GM21526 (cell line): ENCODE measurements at regions not wholly inside any gene's neighbourhood (a gene's known extent, or its start where the extent isn't known, plus 50 kb on each side); places are given as distances from the start of the nearest gene placed in this dataset.
"Not testable (repeated sequence)": the region's sequence is repeated elsewhere in the genome, so short reads cannot be mapped to it uniquely, and the experiment has no call there.

Experiments used
- ATAC-seq: cut with Tn5 transposase; IDR thresholded peaks from one replicate; pipeline ENCODE4 v1.9.1; 2021; ENCODE audit warnings: moderate library complexity; ENCODE audit not compliant: unreplicated experiment, low FRiP score

DNA sequence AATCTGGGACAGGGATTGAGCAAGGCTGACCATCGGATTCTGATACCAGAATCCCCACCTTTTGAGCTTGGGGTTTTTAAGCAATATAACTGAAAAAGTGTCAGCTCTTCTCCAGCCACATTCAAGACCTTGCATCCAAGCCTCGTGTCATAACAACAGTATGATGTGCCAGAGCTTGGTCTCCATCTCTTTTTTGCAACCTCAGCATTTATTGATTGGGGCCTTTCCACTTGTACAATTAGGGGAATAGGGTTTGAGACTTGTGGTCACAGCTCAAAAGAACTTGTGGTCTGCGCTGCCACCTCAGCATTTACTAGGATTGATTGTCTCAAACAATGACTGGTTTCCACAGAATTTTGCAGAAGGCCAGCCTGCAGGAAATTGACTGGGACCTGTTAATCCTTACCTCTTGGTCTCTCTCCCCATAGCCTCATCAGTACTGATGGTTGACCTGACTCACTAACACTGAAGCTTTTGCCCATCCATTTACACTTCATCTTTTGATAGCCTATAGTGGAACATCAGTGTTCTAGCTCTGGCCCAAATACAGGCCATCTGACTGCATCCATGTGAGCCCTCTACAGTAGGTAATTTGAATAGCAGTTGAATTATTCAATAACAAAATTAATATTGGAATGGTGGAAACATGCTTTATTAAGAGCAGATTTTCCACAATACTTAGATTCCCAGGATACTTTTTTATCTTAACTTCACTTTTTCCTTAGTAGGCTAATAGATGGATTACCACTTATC lies 381.6 kb upstream of the PRR16 start:
- no peak for ATAC-seq

DNA sequence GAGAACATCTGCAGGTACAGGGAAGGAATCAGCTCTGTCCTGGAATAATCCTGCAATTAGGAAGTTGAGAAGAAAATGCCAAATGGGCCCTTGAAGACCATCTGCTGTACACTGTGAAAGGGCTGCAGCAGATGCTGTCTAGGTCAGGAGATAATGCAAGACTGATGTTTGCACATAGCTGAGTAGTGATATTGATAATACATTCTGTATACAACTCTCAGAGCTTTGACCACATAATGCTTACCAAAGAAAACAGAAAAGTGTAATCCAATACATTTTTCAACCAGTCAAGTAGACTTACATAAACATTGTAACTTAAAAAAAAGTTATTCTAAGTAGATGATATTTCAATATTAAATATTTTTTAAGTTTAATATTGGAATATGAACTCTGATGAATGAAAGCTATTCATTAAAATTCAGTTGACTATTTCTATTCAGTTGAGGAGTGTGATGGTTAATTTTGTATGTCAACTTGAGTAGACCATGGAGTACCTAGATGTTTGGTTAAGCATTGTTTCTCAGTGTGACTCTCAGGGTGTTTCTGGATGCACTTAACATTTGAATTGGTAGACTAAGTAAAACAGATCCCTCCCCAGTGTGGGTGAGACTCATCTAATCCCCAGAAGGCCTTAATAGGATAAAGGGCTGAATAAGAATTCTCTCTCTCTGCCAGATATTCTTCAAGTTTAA lies 380.1 kb upstream of the PRR16 start:
- no peak for ATAC-seq

DNA sequence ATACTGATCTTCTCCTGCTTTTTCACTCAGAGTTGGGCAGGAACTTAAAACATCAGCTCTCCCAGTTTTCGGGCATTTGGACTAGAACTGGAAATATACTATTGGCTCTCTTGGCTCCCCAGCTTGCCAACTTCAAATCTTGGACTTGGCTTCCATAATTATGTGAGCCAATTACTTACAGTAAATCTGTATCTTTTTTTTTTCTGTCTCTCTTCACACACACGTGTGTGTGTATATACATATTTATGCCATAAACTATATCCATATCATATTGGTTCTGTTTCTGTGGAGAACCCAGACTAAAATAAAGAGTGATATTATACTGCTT lies 379.6 kb upstream of the PRR16 start:
- ATAC-seq, result no peak

DNA sequence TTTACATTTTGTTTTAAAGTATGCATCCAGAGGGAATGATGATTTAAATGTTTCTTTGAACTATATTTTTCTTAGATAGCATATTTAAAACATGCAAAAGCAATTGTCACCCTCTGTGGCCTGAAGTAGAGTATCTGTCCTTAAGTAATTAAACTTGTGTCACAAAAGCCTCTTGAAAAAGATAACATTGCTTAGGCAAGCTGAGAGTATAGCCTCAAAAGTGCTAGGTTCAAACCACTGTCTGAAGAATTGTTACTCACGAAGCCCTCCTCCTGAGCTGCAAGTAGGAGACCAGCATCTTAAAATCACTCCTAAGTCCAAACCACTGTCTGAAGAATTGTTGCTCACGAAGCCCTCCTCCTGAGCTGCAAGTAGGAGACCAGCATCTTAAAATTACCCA lies 378.0 kb upstream of the PRR16 start:
- no peak for ATAC-seq

DNA sequence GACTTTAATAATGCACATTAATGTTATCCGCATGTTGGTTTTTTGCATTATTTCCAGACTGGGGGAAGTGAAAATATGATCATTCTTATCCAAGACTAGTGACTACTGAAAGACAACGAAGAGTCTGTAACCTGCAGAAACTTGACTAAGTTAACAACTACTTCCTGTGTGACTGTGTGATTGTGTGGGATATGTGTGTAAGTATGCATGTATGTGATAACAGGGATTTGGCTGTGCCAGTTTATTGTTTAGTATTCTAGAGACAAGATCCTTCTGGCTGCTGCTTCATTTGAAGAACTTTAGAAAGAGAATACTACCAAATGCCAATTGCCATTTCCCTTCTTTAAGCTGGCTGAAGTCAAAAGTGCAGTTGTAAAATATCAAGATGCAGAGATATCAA lies 375.7 kb upstream of the PRR16 start:
- ATAC-seq, result no peak

DNA sequence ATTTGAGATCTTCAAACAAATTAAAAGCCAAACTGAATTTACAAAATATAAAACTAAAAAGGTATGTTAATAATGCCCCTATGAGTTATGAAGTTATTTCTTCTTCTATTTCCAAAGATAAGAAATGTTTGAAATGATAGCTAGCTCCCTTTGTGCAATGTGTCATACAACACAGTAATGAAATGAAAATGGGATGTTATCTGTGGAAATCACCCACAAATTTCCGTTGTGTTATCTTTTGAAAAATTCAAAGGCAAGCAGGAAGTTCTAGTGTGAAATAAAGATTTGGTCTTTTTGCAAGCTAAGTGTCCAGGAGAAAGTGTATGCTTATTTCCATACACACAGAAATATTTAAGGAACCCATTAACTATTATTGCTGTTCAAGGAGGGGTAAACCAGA lies 375.3 kb upstream of the PRR16 start:
- no peak for ATAC-seq

DNA sequence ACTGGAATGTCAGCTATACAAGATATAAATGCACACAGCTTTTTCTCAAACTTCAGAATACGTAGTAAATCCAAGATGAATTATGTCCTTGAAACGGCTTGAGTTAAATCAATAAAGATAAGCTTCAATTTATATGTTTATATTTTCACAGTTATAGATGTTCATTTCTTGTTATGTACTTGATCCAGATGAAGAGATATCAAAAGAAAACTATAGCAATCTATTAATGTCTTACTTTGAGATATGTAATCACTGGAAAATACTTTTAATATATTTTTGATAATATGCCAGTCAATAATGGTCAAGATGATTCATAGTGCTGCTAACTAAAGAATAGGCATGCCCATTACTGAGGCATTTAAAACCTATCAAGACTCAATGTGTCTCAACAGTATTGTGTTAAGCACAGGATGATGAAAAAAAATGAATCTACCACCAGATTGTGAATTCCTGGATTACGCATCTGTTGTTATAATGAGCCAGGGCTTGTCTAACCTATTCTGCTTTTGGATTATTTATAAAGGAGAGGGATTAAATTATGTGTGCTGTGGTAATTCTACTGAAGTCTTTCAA lies 372.6 kb upstream of the PRR16 start:
- ATAC-seq, result no peak

DNA sequence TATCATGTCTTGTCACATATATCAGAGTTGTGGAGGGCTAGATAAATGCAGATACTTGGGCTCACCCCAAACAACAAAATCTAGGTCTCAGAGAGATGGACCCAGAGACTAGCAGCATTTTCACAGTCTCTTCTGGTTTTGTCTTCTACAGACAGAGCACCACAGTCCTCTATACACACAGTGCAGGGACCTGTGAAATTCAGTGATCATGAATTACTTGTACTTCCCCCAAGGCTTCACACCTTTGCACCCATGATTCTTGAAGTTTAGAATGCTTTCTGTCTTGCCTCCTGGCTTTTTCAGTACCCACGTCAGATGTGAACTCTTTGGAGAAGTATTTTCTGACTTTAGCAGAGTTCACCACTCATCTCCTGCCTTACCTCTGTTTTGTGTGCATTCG lies 371.5 kb upstream of the PRR16 start:
- no peak for ATAC-seq

DNA sequence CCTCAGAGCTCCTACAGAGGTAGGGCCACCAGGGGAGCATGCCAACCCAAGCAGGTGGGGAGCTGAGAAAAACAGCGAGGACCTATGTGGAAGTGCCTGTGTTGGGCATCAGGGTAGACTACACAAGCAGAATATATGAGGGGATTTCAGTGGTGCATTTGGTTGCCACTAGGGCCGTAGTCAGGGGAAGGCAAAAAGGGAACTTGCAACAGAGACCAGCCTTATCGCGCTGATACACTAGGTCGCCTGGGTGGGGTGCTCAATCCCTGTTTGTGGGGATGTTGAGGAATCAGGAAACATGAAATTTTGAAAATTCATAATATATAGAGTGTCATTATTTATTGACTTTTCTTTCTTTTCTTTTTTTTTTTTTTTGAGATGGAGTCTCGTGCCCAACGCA lies 370.9 kb upstream of the PRR16 start:
- no peak for ATAC-seq

DNA sequence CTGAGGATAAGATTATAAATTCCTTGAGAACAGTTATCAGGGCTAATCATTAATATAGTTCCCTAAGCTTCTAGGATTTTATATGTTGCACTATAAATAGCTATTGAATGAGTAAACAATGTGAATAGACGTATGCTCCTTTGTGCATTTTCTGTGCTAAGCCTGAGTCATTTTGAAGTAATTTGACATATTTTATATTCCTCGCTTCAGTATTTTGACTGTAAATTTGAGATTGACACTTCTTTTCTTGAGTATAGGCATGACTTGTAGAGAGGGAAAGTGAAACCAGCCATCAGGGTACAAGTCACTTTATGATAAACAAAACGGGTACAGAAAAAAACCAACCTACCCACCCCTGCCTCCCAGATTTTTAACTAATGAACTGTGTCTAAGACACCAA lies 367.7 kb upstream of the PRR16 start:
- ATAC-seq, result no peak

DNA sequence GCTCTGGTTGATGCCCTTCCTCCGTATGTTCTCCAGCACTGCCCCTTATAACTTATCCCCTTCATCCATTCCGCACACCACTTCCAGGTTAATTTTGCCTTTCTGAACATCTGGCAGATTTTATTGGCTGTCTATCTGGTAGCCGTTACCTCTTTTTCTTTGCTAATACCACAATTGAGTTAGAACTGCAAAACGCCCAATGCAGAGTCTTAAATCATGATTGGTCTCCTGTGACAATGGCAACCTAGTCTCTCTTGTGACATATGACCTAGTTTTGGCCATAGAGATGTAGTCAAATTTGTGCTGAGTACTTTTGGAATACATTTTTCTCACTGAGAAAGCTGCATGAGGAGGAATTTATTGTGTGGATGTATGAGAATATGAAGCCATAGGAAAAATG lies 365.7 kb upstream of the PRR16 start:
- no peak for ATAC-seq

DNA sequence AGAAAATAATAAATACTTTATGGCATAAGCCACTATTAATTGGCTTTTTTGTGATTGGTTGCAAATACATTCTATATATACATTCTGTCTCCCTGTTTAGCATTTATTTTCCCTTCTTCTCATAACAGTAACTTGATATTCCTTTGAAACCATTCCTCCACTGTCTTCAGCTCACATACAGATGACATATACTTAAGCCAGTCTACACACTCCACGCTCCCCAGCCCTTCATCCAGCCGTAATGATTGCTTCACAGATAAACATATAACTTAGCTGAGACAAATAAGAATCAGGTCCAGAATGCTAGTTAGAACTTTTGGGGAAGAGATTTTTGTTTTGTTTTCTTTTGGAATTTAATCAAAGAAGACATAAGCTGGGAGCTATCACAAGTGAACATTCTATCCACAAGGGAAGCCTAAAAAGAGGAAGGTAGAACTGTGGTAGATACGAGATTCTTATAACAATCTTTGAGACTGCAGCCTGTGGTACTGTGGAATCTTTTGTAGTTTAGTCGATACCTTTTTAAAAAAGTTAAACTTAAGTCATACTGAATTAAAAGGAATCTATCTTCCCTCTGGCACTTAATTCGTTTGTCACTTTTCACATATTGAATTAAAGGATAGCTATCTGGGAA lies 365.1 kb upstream of the PRR16 start:
- no peak for ATAC-seq

DNA sequence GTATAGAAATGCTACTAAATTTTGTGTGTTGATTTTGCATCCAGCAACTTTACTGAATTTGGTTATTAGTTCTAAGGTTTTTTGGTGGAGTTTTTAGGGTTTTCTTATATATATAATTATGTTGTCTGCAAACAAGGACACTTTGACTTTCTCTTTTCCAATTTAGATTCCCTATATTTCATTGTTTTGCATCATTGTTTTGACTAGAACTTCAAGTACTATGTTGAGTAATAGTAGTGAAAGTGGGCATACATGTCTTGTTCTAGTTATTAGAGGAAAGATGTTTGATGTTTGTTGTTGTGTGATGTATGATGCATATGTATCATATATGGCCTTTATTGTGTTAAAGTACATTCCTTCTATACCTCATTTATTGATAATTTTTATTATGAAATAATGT lies 362.3 kb upstream of the PRR16 start:
- no peak for ATAC-seq

DNA sequence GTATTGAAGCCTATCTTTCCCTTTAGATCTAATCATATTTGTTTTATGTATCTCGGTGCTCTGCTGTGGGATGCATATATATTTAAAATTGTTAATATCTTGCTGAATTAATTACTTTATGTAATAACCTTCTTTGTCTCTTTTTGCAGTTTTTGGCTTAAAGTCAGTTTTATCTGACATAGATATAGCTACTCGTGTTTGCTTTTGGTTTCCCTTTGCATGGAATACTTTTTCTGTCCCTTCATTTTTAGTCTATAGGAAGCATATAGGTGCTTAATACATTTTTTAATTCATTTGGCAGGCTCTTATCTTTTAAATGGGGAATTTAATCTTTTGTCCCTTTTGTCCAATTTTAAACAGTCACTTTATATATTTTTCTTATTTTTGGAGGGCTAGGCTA lies 360.6 kb upstream of the PRR16 start:
- ATAC-seq, result no peak

DNA sequence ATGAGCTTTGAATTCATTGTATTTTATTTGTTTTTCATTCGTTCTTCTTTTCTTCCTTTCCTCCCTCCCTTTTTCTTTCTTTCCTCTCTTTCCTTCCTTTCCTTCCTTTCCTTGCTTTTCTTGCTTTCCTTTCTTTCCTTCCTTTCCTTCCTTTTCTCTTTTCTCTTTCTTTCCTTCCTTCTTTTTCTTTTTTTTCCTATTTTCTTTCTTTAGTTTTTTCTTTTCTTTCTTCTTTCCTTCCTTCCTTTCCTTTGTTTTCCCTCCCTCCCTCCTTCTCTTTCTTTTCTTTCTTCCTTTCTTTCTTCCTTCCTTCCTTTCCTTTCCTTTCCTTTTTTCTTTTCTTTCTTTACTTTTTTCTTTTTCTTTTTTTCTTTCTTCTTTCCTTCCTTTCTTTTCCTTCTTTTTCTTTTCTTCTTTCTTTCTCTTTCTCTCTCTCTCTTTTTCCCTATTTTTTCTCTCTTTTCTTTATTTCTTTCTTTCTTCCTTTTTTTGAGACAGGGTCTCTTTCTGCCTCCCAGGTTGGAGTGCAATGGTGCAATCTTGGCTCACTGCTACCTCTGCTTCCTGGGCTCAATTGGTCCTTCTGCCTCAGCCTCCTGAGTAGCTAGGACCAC lies 357.1 kb upstream of the PRR16 start:
- no peak for ATAC-seq

DNA sequence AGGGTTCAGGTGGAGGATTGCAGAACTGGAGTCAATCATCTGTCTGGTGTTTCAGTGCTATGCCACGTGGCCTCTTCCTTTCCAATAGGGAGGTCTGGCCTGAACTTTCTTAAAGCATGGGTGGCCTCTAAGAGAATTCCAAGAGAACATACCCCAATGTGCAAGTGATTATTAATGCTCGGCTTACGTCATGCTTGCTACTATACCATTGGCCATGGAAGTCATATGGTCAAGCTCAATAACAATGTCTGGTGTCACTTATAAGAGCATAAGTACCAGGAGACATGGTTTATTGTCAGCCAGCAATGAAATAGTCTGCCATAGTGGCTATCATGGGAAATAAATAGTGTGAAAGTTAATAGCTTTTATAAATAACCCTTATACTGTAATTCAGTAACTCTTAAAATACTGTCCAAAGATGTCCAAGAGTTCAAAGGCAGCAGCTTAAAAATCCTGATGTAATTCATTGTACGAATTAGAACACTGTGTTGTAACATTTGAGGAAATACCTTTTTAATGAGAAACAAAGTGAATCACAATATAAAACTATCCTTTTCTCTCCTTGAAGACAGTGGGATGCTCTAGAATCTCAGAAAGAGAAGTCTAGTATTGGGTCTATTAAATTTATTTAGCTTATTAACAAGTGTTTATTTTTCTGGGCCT lies 355.4 kb upstream of the PRR16 start:
- ATAC-seq, result no peak

DNA sequence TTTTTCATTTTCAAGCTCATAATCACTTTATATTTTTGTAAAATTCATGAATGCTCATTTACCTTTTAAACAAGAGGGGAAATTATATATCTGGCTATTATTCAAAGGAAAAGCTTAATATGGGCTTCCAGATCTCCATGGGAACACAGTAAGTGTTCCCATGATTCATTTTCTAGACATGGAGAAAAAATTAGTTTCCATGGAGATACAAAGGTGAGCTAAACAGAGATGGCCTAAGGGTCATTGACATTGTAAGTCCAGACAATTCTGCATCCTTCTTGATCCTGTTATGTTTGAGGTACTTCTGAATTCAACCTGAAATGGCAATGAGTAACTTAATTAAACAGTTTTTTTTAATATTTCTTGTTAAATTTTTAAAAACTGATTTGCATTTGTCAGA lies 341.4 kb upstream of the PRR16 start:
- no peak for ATAC-seq

DNA sequence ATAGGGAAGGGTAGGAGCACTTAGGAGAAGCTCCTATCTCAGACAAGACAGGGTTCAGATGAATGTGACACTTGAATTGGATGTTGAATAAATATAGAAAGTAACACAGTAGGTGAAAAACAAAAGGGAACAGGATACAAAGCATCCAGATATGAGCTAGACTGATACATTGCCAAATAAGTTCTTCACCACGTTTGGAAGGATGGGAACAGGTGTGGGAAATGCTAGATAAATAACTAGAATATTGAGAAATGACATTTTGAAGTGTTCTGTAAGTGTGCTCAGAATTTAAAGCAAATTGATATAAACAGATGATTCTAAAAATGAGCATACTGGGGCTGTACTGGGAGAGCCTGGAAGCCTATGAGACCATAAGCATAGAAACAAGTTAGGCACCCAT lies 340.1 kb upstream of the PRR16 start:
- no peak for ATAC-seq

DNA sequence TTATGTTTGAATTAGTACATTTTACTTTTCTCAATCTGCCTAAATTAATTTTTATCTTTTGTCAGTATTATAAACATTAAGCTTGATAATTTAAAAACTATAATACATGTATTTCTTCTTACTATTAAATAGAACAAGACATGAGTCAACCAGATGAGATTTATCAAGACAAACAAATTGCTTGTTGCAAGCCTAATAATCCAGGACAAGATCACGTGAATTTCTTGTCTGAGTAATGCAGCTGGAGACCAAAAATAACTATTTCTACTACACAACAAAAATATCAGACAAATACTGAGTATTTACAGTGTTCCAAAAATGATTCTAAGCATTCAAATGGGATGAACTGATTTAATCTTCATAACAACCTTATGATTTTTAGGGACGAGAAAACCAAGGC lies 339.1 kb upstream of the PRR16 start:
- ATAC-seq, result no peak

DNA sequence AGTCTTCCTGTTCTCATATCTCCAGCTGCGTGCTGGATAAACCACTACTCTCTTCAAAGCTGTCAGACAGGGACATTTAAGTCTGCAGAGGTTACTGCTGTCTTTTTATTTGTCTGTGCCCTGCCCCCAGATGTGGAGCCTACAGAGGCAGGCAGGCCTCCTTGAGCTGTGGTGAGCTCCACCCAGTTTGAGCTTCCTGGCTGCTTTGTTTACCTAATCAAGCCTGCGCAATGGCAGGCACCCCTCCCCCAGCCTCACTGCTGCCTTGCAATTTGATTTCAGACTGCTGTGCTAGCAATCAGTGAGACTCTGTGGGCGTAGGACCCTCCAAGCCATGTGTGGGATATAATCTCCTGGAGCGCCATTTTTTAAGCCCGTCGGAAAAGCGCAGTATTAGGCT lies 331.8 kb upstream of the PRR16 start:
- ATAC-seq, result not testable (repeated sequence)

DNA sequence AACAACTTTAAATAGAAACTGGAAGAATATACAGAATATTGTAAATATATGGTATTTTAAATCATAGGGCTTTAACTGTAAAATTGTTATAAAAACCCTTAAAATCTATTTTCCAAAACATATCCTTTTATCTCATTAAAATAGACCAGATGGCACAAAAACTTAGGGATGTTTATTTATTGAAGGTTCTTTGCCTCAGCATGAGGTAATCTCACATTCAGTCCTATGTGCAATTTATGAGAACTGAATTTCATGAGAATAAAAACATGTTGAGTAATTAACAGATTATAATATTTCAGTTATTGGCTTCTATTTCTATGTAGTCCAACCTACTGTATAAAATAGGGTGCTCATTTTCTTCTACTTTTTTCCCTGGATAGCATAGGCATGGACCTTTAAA lies 329.2 kb upstream of the PRR16 start:
- ATAC-seq, result no peak
